G401.6 (cell line): ENCODE measurements at regions not wholly inside any gene's neighbourhood (a gene's known extent, or its start where the extent isn't known, plus 50 kb on each side); places are given as distances from the start of the nearest gene placed in this dataset.

Experiments
- FAIRE-seq: peaks from 2 replicates; lab custom pipeline; 2012; peaks lifted over from hg19 to GRCh38; lab: Jason Lieb, UNC

- no peak for FAIRE-seq
These were observed 447.4 kb downstream of the XPNPEP1 start for GRCh38 chr10:109475711-109476421.

- FAIRE-seq: no peak
These were observed 448.5 kb downstream of the XPNPEP1 start for GRCh38 chr10:109474812-109475211.

GRCh38 chr10:109474261-109474660, 449.1 kb downstream of the XPNPEP1 start:
- no peak for FAIRE-seq

GRCh38 chr10:109467551-109467950, 455.8 kb downstream of the XPNPEP1 start:
- FAIRE-seq: no peak

GRCh38 chr10:109464949-109465348, 458.4 kb downstream of the XPNPEP1 start:
- no peak for FAIRE-seq

GRCh38 chr10:109457302-109457638, 466.0 kb downstream of the XPNPEP1 start:
- FAIRE-seq: no peak

- FAIRE-seq: no peak
These were observed 466.6 kb downstream of the XPNPEP1 start for GRCh38 chr10:109456566-109457301.

GRCh38 chr10:109454691-109455090, 468.6 kb downstream of the XPNPEP1 start:
- FAIRE-seq: no peak

GRCh38 chr10:109451879-109452278, 471.4 kb downstream of the XPNPEP1 start:
- no peak for FAIRE-seq

- no peak for FAIRE-seq
These were observed 472.6 kb downstream of the XPNPEP1 start for GRCh38 chr10:109450702-109451101.

- no peak for FAIRE-seq
These were observed 489.9 kb downstream of the XPNPEP1 start for GRCh38 chr10:109433434-109433833.

- FAIRE-seq: no peak
These were observed 491.0 kb downstream of the XPNPEP1 start for GRCh38 chr10:109432281-109432680.

- no peak for FAIRE-seq
These were observed 492.5 kb downstream of the XPNPEP1 start for GRCh38 chr10:109430799-109431198.

GRCh38 chr10:109430043-109430760, 493.1 kb downstream of the XPNPEP1 start:
- FAIRE-seq: no peak

- no peak for FAIRE-seq
These were observed 494.4 kb downstream of the XPNPEP1 start for GRCh38 chr10:109428775-109429491.

GRCh38 chr10:109427411-109427810, 495.9 kb downstream of the XPNPEP1 start:
- FAIRE-seq: no peak

- FAIRE-seq: no peak
These were observed 496.3 kb downstream of the XPNPEP1 start for GRCh38 chr10:109426987-109427386.

- FAIRE-seq: no peak
These were observed 504.5 kb downstream of the XPNPEP1 start for GRCh38 chr10:109418795-109419194.

GRCh38 chr10:109417803-109418202, 505.5 kb downstream of the XPNPEP1 start:
- no peak for FAIRE-seq

- no peak for FAIRE-seq
These were observed 511.0 kb downstream of the XPNPEP1 start for GRCh38 chr10:109412353-109412752.

- FAIRE-seq: no peak
These were observed 511.4 kb downstream of the XPNPEP1 start for GRCh38 chr10:109411917-109412316.

- no peak for FAIRE-seq
These were observed 518.0 kb downstream of the XPNPEP1 start for GRCh38 chr10:109405338-109405737.

GRCh38 chr10:109403551-109403950, 519.8 kb downstream of the XPNPEP1 start:
- no peak for FAIRE-seq
